Transverse colon (tissue), 4 donors: ENCODE measurements at regions not wholly inside any gene's neighbourhood (a gene's known extent, or its start where the extent isn't known, plus 50 kb on each side); places are given as distances from the start of the nearest gene placed in this dataset.

Source experiments
- CTCF ChIP-seq, 5 experiments: fragments of 200-600 bp in 3 of 5; fragments of 450-650 bp in 2 of 5; sonication (generic) in 3 of 5; IDR thresholded peaks; 1 replicate in 2 of 5; 2 replicates in 3 of 5; pipeline ENCODE4 v1.5.1; 2016 to 2017; ENCODE audit warnings: antibody characterized with exemption in 5 of 5, inconsistent platforms in 3 of 5, mild to moderate bottlenecking in 2 of 5, moderate library complexity in 1 of 5
- EP300 ChIP-seq: sonication (generic); formaldehyde crosslinking; IDR thresholded peaks from one replicate; pipeline ENCODE4 v1.6.1; 2017; ENCODE audit warnings: antibody characterized with exemption, low read depth
- POLR2A ChIP-seq: fragments of 450-650 bp; IDR thresholded peaks from one replicate; pipeline ENCODE4 v1.6.1; 2016; ENCODE audit warnings: antibody characterized with exemption, mild to moderate bottlenecking, moderate library complexity
- POLR2AphosphoS5 ChIP-seq, 3 donors: sonication (generic); formaldehyde crosslinking; IDR thresholded peaks; one replicate each; pipeline ENCODE4 v1.6.1; 2016; ENCODE audit warnings: antibody characterized with exemption in 3 of 3

DNA sequence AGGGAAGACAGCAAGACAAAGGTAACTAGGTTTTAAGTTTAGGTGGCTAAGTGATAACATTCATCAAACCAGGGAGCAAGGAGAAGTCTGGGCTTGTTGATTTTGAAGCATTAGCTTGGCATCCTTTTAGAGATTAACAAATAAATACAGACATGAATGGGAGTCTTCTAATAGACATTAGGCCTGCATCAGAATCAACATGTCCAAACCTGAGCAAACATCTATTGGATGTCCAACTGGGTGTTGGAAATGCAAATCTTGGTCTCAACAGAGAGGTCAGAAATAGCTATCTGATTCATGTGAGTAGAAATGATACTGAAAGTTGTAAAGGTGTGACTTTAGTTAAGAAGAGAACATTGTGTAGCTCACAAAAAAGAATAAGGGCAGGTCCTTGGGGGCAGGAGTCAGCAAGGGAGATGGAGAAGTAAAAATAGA lies 85.5 kb upstream of the RND3 start:
- TF ChIP-seq CTCF (IDR thresholded peaks at IDR 0.05) (no peak), EP300 (no peak), POLR2AphosphoS5 (IDR thresholded peaks at IDR 0.05) (no peak), POLR2A (no peak)
